Common myeloid progenitor, CD34-positive (primary cell): ENCODE measurements at regions not wholly inside any gene's neighbourhood (a gene's known extent, or its start where the extent isn't known, plus 50 kb on each side); places are given as distances from the start of the nearest gene placed in this dataset.

ENCODE experiments used
- CTCF ChIA-PET: fragments of 350-600 bp; sonication (Branson Sonifier 250); formaldehyde crosslinking; loops from one replicate; lab custom pipeline; 2021; ENCODE audit warnings: antibody characterized with exemption; lab: Charles Lee
- POLR2A ChIA-PET: fragments of 350-600 bp; sonication (Branson Sonifier 250); formaldehyde crosslinking; loops from one replicate; lab custom pipeline; 2021; ENCODE audit warnings: antibody characterized with exemption; lab: Charles Lee
- DNase-seq, 3 donors: peaks; one replicate each; pipeline versions ENCODE4 v3.0.0 to v3.0.0-alpha.2; 2013
- H3K27ac ChIP-seq, 2 experiments: 1 replicate in 1 of 2; 2 replicates in 1 of 2; pipeline ENCODE4 v1.7.0; 2013; ENCODE audit warnings: inconsistent platforms in 2 of 2, low read length in 2 of 2, mild to moderate bottlenecking in 2 of 2, low read depth in 1 of 2, moderate library complexity in 1 of 2; ENCODE audit not compliant: severe bottlenecking in 2 of 2, insufficient read depth in 1 of 2, poor library complexity in 1 of 2
- H3K27me3 ChIP-seq, 5 experiments: replicated peaks in 2 of 5; 1 replicate in 3 of 5; 2 replicates in 2 of 5; pipeline versions ENCODE4 v1.6.1 to v1.7.0; 2013; ENCODE audit warnings: low read length in 4 of 5, mild to moderate bottlenecking in 2 of 5, moderate library complexity in 2 of 5, inconsistent platforms in 1 of 5; ENCODE audit not compliant: insufficient read depth in 5 of 5, control insufficient read depth in 4 of 5
- H3K36me3 ChIP-seq, 4 experiments: 1 replicate in 2 of 4; 2 replicates in 2 of 4; pipeline versions ENCODE4 v1.6.1 to v1.7.0; 2013; ENCODE audit warnings: low read length in 3 of 4, control low read depth in 1 of 4, mild to moderate bottlenecking in 1 of 4; ENCODE audit not compliant: control insufficient read depth in 4 of 4, insufficient read depth in 4 of 4
- H3K4me1 ChIP-seq, 4 experiments: 1 replicate in 3 of 4; 2 replicates in 1 of 4; pipeline versions ENCODE4 v1.6.1 to v1.7.1; 2013; ENCODE audit warnings: low read length in 3 of 4, mild to moderate bottlenecking in 3 of 4, control low read depth in 1 of 4, inconsistent platforms in 1 of 4, moderate library complexity in 1 of 4; ENCODE audit not compliant: control insufficient read depth in 4 of 4, insufficient read depth in 4 of 4; ENCODE audit errors: control extremely low read depth in 1 of 4
- H3K4me3 ChIP-seq, 7 experiments: 1 replicate in 4 of 7; 2 replicates in 3 of 7; pipeline versions ENCODE4 v1.5.1 to v1.7.0; 2013; ENCODE audit warnings: mild to moderate bottlenecking in 7 of 7, low read length in 6 of 7, moderate library complexity in 6 of 7, inconsistent platforms in 2 of 7, low read depth in 2 of 7, control low read depth in 1 of 7; ENCODE audit not compliant: insufficient read depth in 4 of 7, control insufficient read depth in 1 of 7; ENCODE audit errors: extremely low read depth in 1 of 7
- H3K9me3 ChIP-seq, 5 experiments: 1 replicate in 4 of 5; 2 replicates in 1 of 5; pipeline versions ENCODE4 v1.6.1 to v1.7.1; 2013; ENCODE audit warnings: low read length in 4 of 5, mild to moderate bottlenecking in 2 of 5, inconsistent platforms in 1 of 5, low read depth in 1 of 5, moderate library complexity in 1 of 5; ENCODE audit not compliant: control insufficient read depth in 4 of 5, insufficient read depth in 2 of 5; ENCODE audit errors: control extremely low read depth in 1 of 5
- WGBS: methylation state at CpG from one replicate; pipeline ENCODE4 v1.1.5; 2013; ENCODE audit not compliant: insufficient coverage; 5-methylcytosine and 5-hydroxymethylcytosine counted together

DNA sequence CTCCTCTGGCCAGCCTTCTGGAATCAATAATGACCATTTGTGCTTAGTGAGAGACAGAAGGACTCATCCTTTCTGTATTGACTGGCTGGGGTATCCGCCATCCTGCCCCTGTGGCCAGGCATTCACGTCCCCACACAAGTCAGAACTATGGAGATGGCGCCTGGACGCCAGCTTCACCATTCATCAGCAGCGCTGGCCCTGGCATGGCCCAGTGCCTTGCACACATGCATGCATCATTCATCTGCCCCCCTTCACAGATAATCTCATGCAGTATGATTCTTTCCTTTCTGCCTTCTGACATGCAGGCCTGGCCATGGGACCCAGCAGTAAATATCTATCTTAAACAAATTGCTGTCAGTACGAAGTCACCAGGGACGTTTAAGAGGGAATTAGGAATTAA, 114.8 kb upstream of the MKI67 start:
- DNase-seq, result no peak
- H3K9me3 ChIP-seq, result no peaks in the 10 kb centered on the region
- no peaks in the 10 kb centered on the region for H3K4me1 ChIP-seq
- no peak overlapping the region for H3K4me3 ChIP-seq
- H3K36me3 ChIP-seq, result no peaks in the 10 kb centered on the region
- H3K27ac ChIP-seq, result no peak overlapping the region
- peaks cover 0 to 15% (median 9%) of the 10 kb centered on the region in 5 experiments for H3K27me3 ChIP-seq
- CTCF ChIA-PET, result no interaction called here
- POLR2A ChIA-PET, result no interaction called here
- 100% methylated on average over 4 of the region's 7 CpGs for WGBS

DNA sequence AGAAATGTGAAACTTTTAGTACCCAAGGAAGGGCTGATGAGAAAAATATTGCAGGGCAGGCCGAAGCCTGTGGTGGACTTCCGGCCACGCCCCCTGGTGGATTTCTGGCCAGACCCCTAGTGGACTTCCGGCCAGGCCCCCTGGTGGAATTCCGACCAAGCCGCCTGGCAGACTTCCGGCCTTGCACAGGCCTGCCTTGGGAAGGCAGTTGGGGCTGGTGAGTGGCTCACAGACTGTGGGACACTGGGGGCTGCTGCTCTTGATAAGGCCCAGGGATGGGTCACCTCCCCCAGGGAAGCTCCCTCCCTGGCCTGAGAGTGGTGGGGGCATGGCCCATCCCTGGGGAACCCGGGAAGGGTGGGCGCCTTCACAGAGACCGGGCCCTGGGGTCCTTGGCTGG, 116.4 kb upstream of the MKI67 start:
- no peaks in the 10 kb centered on the region for H3K36me3 ChIP-seq
- H3K4me3 ChIP-seq, result no peak overlapping the region
- H3K4me1 ChIP-seq, result no peaks in the 10 kb centered on the region
- 78% methylated on average over 6 of the region's 10 CpGs for WGBS
- H3K27me3 ChIP-seq, result peaks cover 0 to 12% (median 3%) of the 10 kb centered on the region in 5 experiments
- DNase-seq, result no peak
- no peak overlapping the region for H3K27ac ChIP-seq
- CTCF ChIA-PET, result no interaction called here
- POLR2A ChIA-PET, result no interaction called here
- H3K9me3 ChIP-seq, result no peaks in the 10 kb centered on the region

DNA sequence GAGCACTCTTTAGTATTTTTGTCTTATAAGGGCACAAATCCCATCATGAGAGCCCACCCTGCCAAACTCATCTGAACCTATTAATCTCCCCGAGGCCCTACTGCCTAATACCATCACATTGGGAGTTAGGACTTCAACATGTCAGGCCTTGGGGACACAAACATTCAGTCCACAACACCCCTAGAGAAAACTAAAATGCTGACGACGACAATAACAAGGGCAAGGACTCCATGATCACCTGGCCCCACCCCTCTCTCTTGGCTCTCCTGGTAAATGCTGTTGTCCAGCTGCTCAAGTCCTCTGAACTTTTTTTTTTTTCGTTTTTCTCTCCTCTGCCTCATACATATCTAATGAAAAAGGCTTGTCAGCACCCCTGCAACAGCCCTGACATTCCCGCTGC, 118.8 kb upstream of the MKI67 start:
- Histone ChIP-seq H3K4me1 (no peaks in the 10 kb centered on the region), H3K4me3 (no peak overlapping the region), H3K27ac (no peak overlapping the region), H3K36me3 (no peaks in the 10 kb centered on the region), H3K27me3 (peaks cover 0 to 12% (median 6%) of the 10 kb centered on the region in 5 experiments), H3K9me3 (no peaks in the 10 kb centered on the region)
- DNase-seq, result no peak
- 79% methylated on average over 5 of the region's 5 CpGs for WGBS
- CTCF ChIA-PET, result interaction anchor here (0.6 kb wide), 1 partner anchor 1603 kb away, joined by 3 read pairs; no protein-coding TSS in a partner anchor
- POLR2A ChIA-PET, result no interaction called here

DNA sequence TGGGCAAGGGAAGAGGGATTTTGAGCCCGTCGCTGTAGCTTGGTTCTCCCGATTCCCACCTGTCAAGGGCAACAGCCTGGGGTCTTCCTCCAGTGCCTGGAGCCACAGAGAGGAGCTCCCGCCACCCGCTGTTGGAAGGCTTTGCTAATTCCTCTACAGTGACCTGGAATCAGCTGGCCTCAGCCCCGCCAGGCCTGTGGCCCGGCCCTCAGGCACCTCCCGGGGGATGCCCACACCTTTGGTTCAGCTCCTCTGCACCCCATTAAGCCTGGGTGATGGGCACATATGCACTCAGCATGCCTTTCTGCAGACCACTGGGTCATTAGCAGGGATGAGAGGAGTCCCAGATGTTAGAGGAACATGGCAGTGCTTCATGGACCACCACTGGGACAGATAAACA, 121.4 kb upstream of the MKI67 start:
- DNase-seq, result no peak
- CTCF ChIA-PET, result interaction anchor here (1.0 kb wide), 1 partner anchor 36 kb away, joined by 3 read pairs; no protein-coding TSS in a partner anchor

DNA sequence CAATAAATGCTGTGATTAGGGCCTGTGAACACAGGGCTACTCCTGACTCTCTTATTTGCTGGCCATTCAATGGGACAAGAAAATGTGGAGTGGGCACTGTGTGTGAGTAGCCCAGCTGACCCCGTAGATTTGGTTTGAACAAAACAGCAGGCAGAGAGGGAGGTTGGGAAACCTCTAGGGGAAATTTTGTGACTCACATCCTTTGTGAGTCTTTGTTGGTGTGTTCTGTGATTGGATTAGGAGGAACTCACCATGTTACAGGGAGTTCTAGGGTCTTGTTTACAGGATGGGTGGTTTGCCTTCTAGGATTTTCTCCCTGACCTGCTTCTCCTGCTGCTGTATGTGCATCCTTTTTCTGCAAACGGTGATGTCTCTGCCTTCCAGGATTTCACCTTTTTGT, 128.3 kb upstream of the MKI67 start:
- ChIA-PET POLR2A (no interaction called here), CTCF (interaction anchor here (1.3 kb wide), 1 partner anchor 9 kb away, joined by 6 read pairs; no protein-coding TSS in a partner anchor)
- WGBS, result 90% methylated on average over 2 of the region's 2 CpGs
- peaks cover 0 to 7% (median 2%) of the 10 kb centered on the region in 4 experiments for H3K4me1 ChIP-seq
- H3K9me3 ChIP-seq, result no peaks in the 10 kb centered on the region
- no peaks in the 10 kb centered on the region for H3K36me3 ChIP-seq
- DNase-seq, result no peak
- H3K27me3 ChIP-seq, result peaks cover 0 to 54% (median 3%) of the 10 kb centered on the region in 5 experiments
- H3K4me3 ChIP-seq, result no peak overlapping the region
- no peak overlapping the region for H3K27ac ChIP-seq

More for the DNA sequence above, 121.4 kb upstream of the MKI67 start:
- POLR2A ChIA-PET, result no interaction called here
- H3K27me3 ChIP-seq, result peaks cover 0 to 24% (median 4%) of the 10 kb centered on the region in 5 experiments
- no peaks in the 10 kb centered on the region for H3K4me1 ChIP-seq
- no peak overlapping the region for H3K27ac ChIP-seq
- H3K36me3 ChIP-seq, result no peaks in the 10 kb centered on the region
- no peaks in the 10 kb centered on the region for H3K9me3 ChIP-seq
- no peak overlapping the region for H3K4me3 ChIP-seq
- WGBS, result over 99% methylated on average over 8 of the region's 8 CpGs

DNA sequence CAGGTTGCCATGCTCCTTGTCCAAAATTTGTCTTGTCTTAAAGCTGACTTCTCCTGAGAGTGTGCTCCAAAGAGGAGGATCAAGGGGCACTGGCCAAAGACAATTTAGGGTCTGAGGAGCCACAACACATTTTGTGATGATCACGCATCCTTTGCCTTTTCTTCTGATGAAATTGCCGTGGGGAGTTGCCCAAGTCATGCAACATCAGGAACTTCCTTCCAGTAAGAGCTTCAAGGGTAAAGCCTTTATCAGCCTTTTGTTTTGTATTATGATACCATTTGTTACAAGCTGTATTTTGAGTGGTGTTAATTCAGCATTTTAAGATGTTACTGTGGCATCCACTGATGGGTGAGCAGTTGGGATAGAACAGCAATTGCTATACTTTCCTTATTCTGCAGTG, 131.2 kb upstream of the MKI67 start:
- CTCF ChIA-PET, result interaction anchor here (1.4 kb wide), 1 partner anchor 12 kb away, joined by 3 read pairs; no protein-coding TSS in a partner anchor
- DNase-seq, result no peak
- 78% methylated on average over 1 of the region's 2 CpGs for WGBS

DNA sequence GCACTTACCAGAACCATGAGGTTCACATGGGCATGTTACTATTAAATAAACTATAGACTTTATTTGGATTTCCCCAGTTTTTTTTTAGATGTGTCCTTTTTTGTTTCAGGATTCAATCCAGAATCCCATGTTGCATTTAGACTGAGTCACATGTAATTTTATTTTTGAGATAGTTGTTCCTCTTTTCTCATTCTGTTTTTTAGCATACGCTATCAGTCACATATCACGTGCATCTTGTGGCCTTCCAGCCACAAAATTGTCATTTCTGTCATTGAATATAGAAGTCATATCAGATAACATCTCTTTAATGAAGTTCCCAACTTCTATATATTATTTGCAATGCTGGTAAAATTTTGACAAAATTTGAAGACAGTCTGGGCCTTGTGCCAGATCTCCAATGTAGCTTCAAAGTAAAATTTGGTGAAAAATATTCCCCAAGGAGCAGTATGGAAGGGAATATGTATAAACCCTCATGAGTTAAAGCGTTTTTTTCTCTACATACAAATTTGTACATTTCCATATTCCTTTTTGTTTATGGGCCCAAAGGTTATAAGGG, 132.3 kb upstream of the MKI67 start:
- CTCF ChIA-PET, result interaction anchor here (1.4 kb wide), 1 partner anchor 11 kb away, joined by 3 read pairs; no protein-coding TSS in a partner anchor

More for the DNA sequence above, 131.2 kb upstream of the MKI67 start:
- POLR2A ChIA-PET, result no interaction called here
- Histone ChIP-seq H3K4me3 (no peak overlapping the region), H3K36me3 (no peaks in the 10 kb centered on the region), H3K27me3 (peaks cover 0 to 67% (median 10%) of the 10 kb centered on the region in 5 experiments), H3K27ac (no peak overlapping the region), H3K9me3 (peaks cover 0 to 8% (median 0%) of the 10 kb centered on the region in 5 experiments), H3K4me1 (peaks cover 0 to 7% (median 2%) of the 10 kb centered on the region in 4 experiments)

More for the DNA sequence above, 132.3 kb upstream of the MKI67 start:
- Histone ChIP-seq H3K36me3 (no peaks in the 10 kb centered on the region), H3K27me3 (peaks cover 0 to 70% (median 12%) of the 10 kb centered on the region in 5 experiments), H3K27ac (no peak overlapping the region), H3K4me3 (no peak overlapping the region), H3K4me1 (peaks cover 0 to 7% (median 2%) of the 10 kb centered on the region in 4 experiments), H3K9me3 (peaks cover 0 to 8% (median 0%) of the 10 kb centered on the region in 5 experiments)
- no CpG with 5 or more reads among the region's 3 CpGs for WGBS
- POLR2A ChIA-PET, result interaction anchor here (1.0 kb wide), 1 partner anchor 17 kb away, joined by 3 read pairs; no protein-coding TSS in a partner anchor
- peak; percentile 39 to 80 (median 73) for DNase-seq
